ENCODE measurements at regions not wholly inside any gene's neighbourhood (a gene's known extent, or its start where the extent isn't known, plus 50 kb on each side); places are given as distances from the start of the nearest gene placed in this dataset.

- Histone ChIP-seq H3K4me2 (ENCODE audit: low read depth, low read length, poor library complexity, severe bottlenecking) (no peak overlapping the region), H3K9me2 (replicated peaks; ENCODE audit: low read depth, low read length) (no peaks in the 10 kb centered on the region), H3K79me2 (ENCODE audit: insufficient read depth, low read length) (no peaks in the 10 kb centered on the region), H3K4me3 (ENCODE audit: low read length, poor library complexity, severe bottlenecking) (no peak overlapping the region), H3K27me3 (ENCODE audit: insufficient read depth, low read length, poor library complexity, severe bottlenecking) (no peaks in the 10 kb centered on the region), H3F3A (ENCODE audit: low read depth) (no peaks in the 10 kb centered on the region), H3K9me3 (ENCODE audit: insufficient read depth, low read depth, low read length) (no peaks in the 10 kb centered on the region), H3K9ac (ENCODE audit: low read depth, low read length, poor library complexity, severe bottlenecking) (no peak overlapping the region), H3K4me1 (ENCODE audit: insufficient read depth, low read length, poor library complexity, severe bottlenecking) (no peaks in the 10 kb centered on the region), H2AFZ (ENCODE audit: low read length) (no peak overlapping the region), H4K20me1 (ENCODE audit: insufficient read depth, low read length, poor library complexity, severe bottlenecking) (no peaks in the 10 kb centered on the region), H3K36me3 (ENCODE audit: insufficient read depth, low read length) (no peaks in the 10 kb centered on the region)
- TF ChIP-seq EZH2phosphoT487 (IDR thresholded peaks at IDR 0.05; ENCODE audit: borderline replicate concordance) (no peak), CTCF (conservative IDR thresholded peaks at IDR 0.05; ENCODE audit: low read length) (no peak)
Observed at GRCh38 chr3:130250982-130251381, 94.5 kb upstream of the COL6A5 start.

DNA sequence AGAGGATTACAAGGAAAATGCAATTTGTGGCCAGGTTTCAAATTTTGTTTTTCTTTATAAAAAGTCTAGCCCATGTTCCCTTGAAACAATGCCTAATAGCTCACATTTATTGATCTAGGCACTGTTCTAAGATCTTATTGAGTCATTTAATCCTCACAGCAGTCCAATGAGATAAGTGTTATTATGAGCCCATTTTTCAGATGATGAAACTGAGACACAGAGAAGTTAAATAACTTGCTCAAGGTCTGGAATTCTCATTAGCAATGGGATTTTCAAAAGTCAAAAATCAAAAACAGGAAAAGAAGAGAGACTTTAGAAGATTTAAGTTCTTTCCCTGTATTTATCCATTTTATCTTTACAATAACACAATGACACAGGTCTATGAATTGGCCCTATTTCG lies 90.0 kb upstream of the COL6A5 start:
- Histone ChIP-seq H3K36me3 (ENCODE audit: insufficient read depth, low read length) (no peaks in the 10 kb centered on the region), H3K79me2 (ENCODE audit: insufficient read depth, low read length) (no peaks in the 10 kb centered on the region), H3K27me3 (ENCODE audit: insufficient read depth, low read length, poor library complexity, severe bottlenecking) (no peaks in the 10 kb centered on the region), H2AFZ (ENCODE audit: low read length) (no peak overlapping the region), H3K4me3 (ENCODE audit: low read length, poor library complexity, severe bottlenecking) (no peak overlapping the region), H3K4me2 (ENCODE audit: low read depth, low read length, poor library complexity, severe bottlenecking) (no peak overlapping the region), H3F3A (ENCODE audit: low read depth) (no peaks in the 10 kb centered on the region), H3K9me3 (ENCODE audit: insufficient read depth, low read depth, low read length) (no peaks in the 10 kb centered on the region), H3K9me2 (replicated peaks; ENCODE audit: low read depth, low read length) (no peaks in the 10 kb centered on the region), H3K9ac (ENCODE audit: low read depth, low read length, poor library complexity, severe bottlenecking) (no peak overlapping the region), H3K4me1 (ENCODE audit: insufficient read depth, low read length, poor library complexity, severe bottlenecking) (no peaks in the 10 kb centered on the region), H4K20me1 (ENCODE audit: insufficient read depth, low read length, poor library complexity, severe bottlenecking) (no peaks in the 10 kb centered on the region)
- TF ChIP-seq EZH2phosphoT487 (IDR thresholded peaks at IDR 0.05; ENCODE audit: borderline replicate concordance) (no peak), CTCF (conservative IDR thresholded peaks at IDR 0.05; ENCODE audit: low read length) (no peak)

GRCh38 chr3:130256821-130257340 lies 88.6 kb upstream of the COL6A5 start:
- TF ChIP-seq EZH2phosphoT487 (IDR thresholded peaks at IDR 0.05; ENCODE audit: borderline replicate concordance) = no peak
- no peak for TF ChIP-seq CTCF (conservative IDR thresholded peaks at IDR 0.05; ENCODE audit: low read length)
- Histone ChIP-seq H3K79me2 (ENCODE audit: insufficient read depth, low read length) (no peaks in the 10 kb centered on the region), H4K20me1 (ENCODE audit: insufficient read depth, low read length, poor library complexity, severe bottlenecking) (no peaks in the 10 kb centered on the region), H3K9me3 (ENCODE audit: insufficient read depth, low read depth, low read length) (no peaks in the 10 kb centered on the region), H3K9ac (ENCODE audit: low read depth, low read length, poor library complexity, severe bottlenecking) (no peak overlapping the region), H3K9me2 (replicated peaks; ENCODE audit: low read depth, low read length) (no peaks in the 10 kb centered on the region), H3K4me1 (ENCODE audit: insufficient read depth, low read length, poor library complexity, severe bottlenecking) (no peaks in the 10 kb centered on the region), H3F3A (ENCODE audit: low read depth) (no peaks in the 10 kb centered on the region), H2AFZ (ENCODE audit: low read length) (no peak overlapping the region), H3K27me3 (ENCODE audit: insufficient read depth, low read length, poor library complexity, severe bottlenecking) (no peaks in the 10 kb centered on the region), H3K4me3 (ENCODE audit: low read length, poor library complexity, severe bottlenecking) (no peak overlapping the region), H3K36me3 (ENCODE audit: insufficient read depth, low read length) (no peaks in the 10 kb centered on the region), H3K4me2 (ENCODE audit: low read depth, low read length, poor library complexity, severe bottlenecking) (no peak overlapping the region)
